ENCODE measurements at regions not wholly inside any gene's neighbourhood (a gene's known extent, or its start where the extent isn't known, plus 50 kb on each side); places are given as distances from the start of the nearest gene placed in this dataset.

DNA sequence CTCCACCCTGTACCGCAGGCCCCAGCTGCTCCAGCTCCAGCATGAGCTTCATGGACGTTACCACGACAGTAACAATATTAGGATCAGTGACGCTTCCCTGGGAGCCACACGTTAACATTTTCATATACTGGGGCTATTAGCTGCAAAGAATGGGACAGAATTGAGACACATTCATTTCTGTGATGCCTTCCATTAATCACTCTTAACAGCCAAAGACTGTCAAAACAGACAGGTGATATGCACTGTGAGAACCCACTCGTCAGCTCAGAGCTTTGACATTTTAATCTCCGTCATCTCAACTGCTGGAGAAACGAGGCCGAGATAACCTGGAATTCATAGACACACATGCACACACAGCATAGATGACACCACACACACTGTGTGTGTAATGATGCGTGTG is 408.4 kb upstream of the SHH start:
- TF ChIP-seq POLR2A (IDR thresholded peaks at IDR 0.05) = no peak
- TF ChIP-seq, protein P1, sequence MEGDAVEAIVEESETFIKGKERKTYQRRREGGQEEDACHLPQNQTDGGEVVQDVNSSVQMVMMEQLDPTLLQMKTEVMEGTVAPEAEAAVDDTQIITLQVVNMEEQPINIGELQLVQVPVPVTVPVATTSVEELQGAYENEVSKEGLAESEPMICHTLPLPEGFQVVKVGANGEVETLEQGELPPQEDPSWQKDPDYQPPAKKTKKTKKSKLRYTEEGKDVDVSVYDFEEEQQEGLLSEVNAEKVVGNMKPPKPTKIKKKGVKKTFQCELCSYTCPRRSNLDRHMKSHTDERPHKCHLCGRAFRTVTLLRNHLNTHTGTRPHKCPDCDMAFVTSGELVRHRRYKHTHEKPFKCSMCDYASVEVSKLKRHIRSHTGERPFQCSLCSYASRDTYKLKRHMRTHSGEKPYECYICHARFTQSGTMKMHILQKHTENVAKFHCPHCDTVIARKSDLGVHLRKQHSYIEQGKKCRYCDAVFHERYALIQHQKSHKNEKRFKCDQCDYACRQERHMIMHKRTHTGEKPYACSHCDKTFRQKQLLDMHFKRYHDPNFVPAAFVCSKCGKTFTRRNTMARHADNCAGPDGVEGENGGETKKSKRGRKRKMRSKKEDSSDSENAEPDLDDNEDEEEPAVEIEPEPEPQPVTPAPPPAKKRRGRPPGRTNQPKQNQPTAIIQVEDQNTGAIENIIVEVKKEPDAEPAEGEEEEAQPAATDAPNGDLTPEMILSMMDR (IDR thresholded peaks at IDR 0.05) = no peak
